ENCODE measurements at regions not wholly inside any gene's neighbourhood (a gene's known extent, or its start where the extent isn't known, plus 50 kb on each side); places are given as distances from the start of the nearest gene placed in this dataset.

DNA sequence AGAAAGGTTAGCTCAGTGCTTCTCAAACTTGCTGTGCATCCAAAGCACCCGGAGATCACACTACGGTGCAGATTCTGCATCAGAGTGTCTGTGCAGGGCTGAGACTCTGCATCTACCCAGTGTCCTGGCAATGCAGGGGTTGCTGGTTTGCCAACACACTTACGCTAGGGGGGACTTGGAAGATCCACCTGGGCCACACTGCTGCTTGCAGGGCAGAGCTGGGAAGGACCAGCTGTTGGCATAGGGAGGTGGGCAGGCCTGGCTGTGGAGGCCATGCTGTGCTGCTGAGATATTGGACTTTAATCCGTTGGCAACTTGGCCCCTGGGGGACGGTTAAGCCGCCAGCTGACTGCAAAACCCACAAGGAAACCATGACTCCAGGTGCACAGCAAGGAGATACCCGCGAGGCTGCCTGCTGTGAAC, 397.6 kb upstream of the HS6ST1 start:
- H3K79me2 ChIP-seq (ENCODE audit: insufficient read depth, low read depth): no peaks in the 10 kb centered on the region
- no peaks in the 10 kb centered on the region for H3K4me1 ChIP-seq (ENCODE audit: low read depth, poor library complexity, severe bottlenecking)

DNA sequence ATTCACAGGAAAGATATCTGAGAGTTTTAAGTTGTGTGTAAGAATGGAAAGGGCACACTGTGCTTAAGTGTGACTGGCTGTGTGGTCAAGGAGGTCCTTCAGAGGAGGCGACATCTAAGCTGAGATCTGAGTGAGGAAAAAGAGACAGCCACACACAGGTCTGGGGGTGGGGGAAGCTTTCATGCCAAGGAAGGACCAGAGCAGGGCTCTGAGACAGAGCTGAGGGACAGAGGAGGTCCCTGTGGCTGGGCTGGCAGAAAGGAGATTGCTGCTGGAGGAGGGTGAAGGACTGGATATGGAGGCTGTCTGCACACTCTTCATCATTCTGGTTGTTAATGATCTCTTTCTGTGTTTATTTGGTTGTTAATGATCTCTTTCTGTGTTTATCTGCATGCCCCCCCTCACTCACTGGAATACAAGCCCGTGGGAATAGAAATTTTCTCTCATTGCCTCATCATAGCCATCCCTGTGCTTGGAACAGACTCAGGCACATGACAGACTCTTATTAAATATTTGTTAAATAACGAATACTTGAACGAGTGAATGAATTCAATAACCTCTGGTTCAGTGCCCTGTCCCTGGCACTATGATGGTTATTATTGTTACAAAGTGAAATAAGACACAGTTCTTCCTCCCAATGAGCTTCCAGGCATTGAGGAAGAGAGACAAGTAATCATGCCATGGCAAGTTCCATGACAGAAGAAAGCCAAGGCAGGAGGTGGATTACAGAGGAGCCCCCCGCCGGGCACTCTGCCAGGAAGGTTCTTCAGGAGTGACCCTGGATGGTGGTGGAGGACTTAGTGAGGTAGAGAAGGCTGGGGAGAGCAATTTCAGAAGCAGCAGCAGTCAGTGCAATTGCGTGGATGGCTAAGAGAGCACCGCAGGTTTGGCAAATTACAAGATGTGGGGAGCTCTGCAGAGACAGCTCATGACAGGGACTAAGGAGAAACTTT, 399.4 kb upstream of the HS6ST1 start:
- no peaks in the 10 kb centered on the region for H3K36me3 ChIP-seq (ENCODE audit: insufficient read depth)
- no peaks in the 10 kb centered on the region for H3K27me3 ChIP-seq (ENCODE audit: insufficient read depth, low read depth)
- no peak for TF ChIP-seq CTCF (conservative IDR thresholded peaks at IDR 0.05; ENCODE audit: low read depth, low read length)
- no peaks in the 10 kb centered on the region for H4K20me1 ChIP-seq (ENCODE audit: insufficient read depth)
- no peaks in the 10 kb centered on the region for H3K79me2 ChIP-seq (ENCODE audit: insufficient read depth, low read depth)
- H3K4me2 ChIP-seq: no peak overlapping the region
- H2AFZ ChIP-seq (ENCODE audit: low read depth): no peak overlapping the region
- no peak overlapping the region for H3K9ac ChIP-seq
- no peak overlapping the region for H3K27ac ChIP-seq
- no peaks in the 10 kb centered on the region for H3K4me1 ChIP-seq (ENCODE audit: low read depth, poor library complexity, severe bottlenecking)
- H3K4me3 ChIP-seq (IDR thresholded peaks at IDR 0.05; ENCODE audit: insufficient read depth, low read depth, low read length): no peak overlapping the region

More for the DNA sequence above, 397.6 kb upstream of the HS6ST1 start:
- no peak overlapping the region for H3K9ac ChIP-seq
- no peak overlapping the region for H2AFZ ChIP-seq (ENCODE audit: low read depth)
- H3K4me2 ChIP-seq: no peak overlapping the region
- no peak overlapping the region for H3K4me3 ChIP-seq (IDR thresholded peaks at IDR 0.05; ENCODE audit: insufficient read depth, low read depth, low read length)
- no peaks in the 10 kb centered on the region for H3K36me3 ChIP-seq (ENCODE audit: insufficient read depth)
- no peaks in the 10 kb centered on the region for H4K20me1 ChIP-seq (ENCODE audit: insufficient read depth)
- H3K27me3 ChIP-seq (ENCODE audit: insufficient read depth, low read depth): no peaks in the 10 kb centered on the region
- TF ChIP-seq CTCF (conservative IDR thresholded peaks at IDR 0.05; ENCODE audit: low read depth, low read length): no peak
- no peak overlapping the region for H3K27ac ChIP-seq

DNA sequence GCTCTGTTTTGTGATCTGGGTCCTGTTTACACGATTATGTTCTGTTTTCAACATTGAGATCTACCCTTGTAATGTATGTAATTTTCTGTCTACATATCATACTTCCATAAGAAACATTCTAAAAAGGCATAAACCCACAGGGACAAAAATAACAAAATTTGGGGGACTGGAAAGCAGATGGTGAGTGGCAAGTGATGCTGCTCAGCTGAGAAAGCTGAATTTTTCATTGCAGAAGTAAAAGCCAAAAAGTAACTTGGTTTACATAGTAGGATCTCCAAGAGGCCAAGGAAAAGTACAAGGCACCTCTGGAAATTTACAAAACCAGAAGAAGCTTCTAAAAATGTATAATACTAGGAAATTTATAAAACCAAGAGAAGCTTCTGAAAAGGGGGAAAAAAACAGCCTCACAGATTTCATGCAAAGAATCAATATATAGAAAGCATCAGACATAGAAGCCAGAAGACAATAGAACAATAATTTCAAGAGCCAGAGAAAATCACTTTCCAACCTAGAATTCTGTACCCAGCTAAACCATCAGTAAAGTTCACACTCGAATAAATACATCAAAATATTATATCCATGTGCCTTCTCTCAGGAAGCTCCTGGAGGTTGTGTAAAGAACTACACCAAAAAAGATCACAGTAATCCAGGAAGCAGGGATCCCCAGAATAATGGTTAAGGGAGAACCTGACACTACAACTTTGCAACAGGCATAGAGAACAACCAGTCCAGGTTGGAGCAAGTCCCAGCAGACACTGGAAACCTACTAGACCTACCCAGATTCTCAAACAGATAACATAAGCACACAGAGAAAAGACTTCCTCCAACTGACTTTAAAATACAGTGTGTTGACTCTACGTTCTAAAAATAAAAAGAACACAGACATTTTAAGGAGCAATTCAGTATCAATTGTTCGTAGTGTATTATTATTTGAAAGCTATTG, 401.7 kb upstream of the HS6ST1 start:
- no peak overlapping the region for H2AFZ ChIP-seq (ENCODE audit: low read depth)

More for the DNA sequence above, 401.7 kb upstream of the HS6ST1 start:
- Histone ChIP-seq H3K4me3 (IDR thresholded peaks at IDR 0.05; ENCODE audit: insufficient read depth, low read depth, low read length) (no peak overlapping the region), H3K9ac (no peak overlapping the region), H3K4me1 (ENCODE audit: low read depth, poor library complexity, severe bottlenecking) (no peaks in the 10 kb centered on the region), H3K4me2 (no peak overlapping the region), H3K27ac (no peak overlapping the region), H3K79me2 (ENCODE audit: insufficient read depth, low read depth) (no peaks in the 10 kb centered on the region), H3K36me3 (ENCODE audit: insufficient read depth) (no peaks in the 10 kb centered on the region), H3K27me3 (ENCODE audit: insufficient read depth, low read depth) (no peaks in the 10 kb centered on the region), H4K20me1 (ENCODE audit: insufficient read depth) (no peaks in the 10 kb centered on the region)
- TF ChIP-seq CTCF (conservative IDR thresholded peaks at IDR 0.05; ENCODE audit: low read depth, low read length): no peak

All from KMS-11 (cell line).